ENCODE measurements at regions not wholly inside any gene's neighbourhood (a gene's known extent, or its start where the extent isn't known, plus 50 kb on each side); places are given as distances from the start of the nearest gene placed in this dataset.

DNA sequence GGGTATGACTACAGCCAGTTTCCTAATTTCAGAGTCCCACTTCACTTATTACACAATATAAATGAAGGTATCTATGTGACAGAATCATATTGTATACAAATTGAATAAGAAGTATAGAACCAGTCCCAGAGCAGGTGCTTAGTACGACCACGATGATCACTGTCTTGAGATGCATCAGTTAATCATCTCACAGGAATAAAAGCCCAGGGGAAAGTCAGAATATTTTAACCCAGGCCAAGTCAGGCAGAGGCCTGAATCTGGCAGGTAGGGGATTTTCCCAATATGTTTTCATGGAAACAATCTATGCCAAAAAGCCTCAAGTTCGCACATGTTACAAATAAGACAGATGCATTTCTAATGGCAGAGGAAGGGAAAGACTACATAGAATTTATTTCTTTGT lies 758.4 kb downstream of the BCL11B start:
- Histone ChIP-seq H3K4me1 (no peaks in the 10 kb centered on the region), H3K4me3 (no peak overlapping the region), H3K27ac (no peak overlapping the region), H3K36me3 (no peaks in the 10 kb centered on the region), H3K27me3 (no peaks in the 10 kb centered on the region), H3K9me3 (no peaks in the 10 kb centered on the region)
- 50% methylated on average over 3 of the region's 3 CpGs for WGBS
- no peak for DNase-seq (ENCODE audit: low spot score in 2 of 2)
- TF ChIP-seq POLR2AphosphoS5 (IDR thresholded peaks at IDR 0.05) (no peak), POLR2A (IDR thresholded peaks at IDR 0.05) (no peak), EP300 (IDR thresholded peaks at IDR 0.05) (no peak)
- TF ChIP-seq, protein P1, sequence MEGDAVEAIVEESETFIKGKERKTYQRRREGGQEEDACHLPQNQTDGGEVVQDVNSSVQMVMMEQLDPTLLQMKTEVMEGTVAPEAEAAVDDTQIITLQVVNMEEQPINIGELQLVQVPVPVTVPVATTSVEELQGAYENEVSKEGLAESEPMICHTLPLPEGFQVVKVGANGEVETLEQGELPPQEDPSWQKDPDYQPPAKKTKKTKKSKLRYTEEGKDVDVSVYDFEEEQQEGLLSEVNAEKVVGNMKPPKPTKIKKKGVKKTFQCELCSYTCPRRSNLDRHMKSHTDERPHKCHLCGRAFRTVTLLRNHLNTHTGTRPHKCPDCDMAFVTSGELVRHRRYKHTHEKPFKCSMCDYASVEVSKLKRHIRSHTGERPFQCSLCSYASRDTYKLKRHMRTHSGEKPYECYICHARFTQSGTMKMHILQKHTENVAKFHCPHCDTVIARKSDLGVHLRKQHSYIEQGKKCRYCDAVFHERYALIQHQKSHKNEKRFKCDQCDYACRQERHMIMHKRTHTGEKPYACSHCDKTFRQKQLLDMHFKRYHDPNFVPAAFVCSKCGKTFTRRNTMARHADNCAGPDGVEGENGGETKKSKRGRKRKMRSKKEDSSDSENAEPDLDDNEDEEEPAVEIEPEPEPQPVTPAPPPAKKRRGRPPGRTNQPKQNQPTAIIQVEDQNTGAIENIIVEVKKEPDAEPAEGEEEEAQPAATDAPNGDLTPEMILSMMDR (IDR thresholded peaks at IDR 0.05), result no peak

- H3K9me3 ChIP-seq, result no peaks in the 10 kb centered on the region
- H3K27me3 ChIP-seq, result no peaks in the 10 kb centered on the region
- TF ChIP-seq POLR2AphosphoS5 (IDR thresholded peaks at IDR 0.05) (no peak), EP300 (IDR thresholded peaks at IDR 0.05) (no peak), POLR2A (IDR thresholded peaks at IDR 0.05) (no peak)
- TF ChIP-seq, protein P1 (IDR thresholded peaks at IDR 0.05), result no peak
- no peak overlapping the region for H3K4me3 ChIP-seq
- no peak for DNase-seq (ENCODE audit: low spot score in 2 of 2)
- no peaks in the 10 kb centered on the region for H3K4me1 ChIP-seq
- H3K27ac ChIP-seq, result no peak overlapping the region
- H3K36me3 ChIP-seq, result no peaks in the 10 kb centered on the region
Measured at GRCh38 chr14:98514016-98514415, 758.0 kb downstream of the BCL11B start.

- 92% methylated on average over 3 of the region's 3 CpGs for WGBS
- Histone ChIP-seq H3K4me3 (no peak overlapping the region), H3K9me3 (no peaks in the 10 kb centered on the region), H3K36me3 (no peaks in the 10 kb centered on the region), H3K27ac (no peak overlapping the region), H3K4me1 (no peaks in the 10 kb centered on the region), H3K27me3 (peaks cover 3% of the 10 kb centered on the region)
- TF ChIP-seq POLR2AphosphoS5 (IDR thresholded peaks at IDR 0.05) (no peak), POLR2A (IDR thresholded peaks at IDR 0.05) (no peak), EP300 (IDR thresholded peaks at IDR 0.05) (no peak)
- TF ChIP-seq, protein P1 (IDR thresholded peaks at IDR 0.05), result no peak
- no peak for DNase-seq (ENCODE audit: low spot score in 2 of 2)
Measured at GRCh38 chr14:98536256-98536655, 735.7 kb downstream of the BCL11B start.

DNA sequence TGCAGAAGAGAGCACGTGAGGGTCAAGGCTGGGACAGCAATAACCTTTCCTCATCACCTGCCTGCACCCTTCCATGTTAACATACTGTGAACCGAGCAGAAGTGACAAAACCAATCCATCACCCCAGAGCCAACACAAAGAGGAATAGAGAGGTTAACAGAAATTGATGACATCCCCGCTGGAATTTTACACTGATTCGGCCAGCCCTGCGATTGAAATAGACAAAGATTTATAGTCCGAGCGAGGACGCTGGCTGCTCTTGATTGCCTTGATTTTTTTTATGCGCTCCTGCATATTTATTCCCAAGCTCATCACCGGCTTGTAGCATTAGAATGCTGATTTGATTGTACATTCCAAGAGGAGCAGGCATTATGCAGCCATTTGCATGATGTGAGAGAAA lies 729.7 kb downstream of the BCL11B start:
- Histone ChIP-seq H3K4me3 (no peak overlapping the region), H3K4me1 (no peaks in the 10 kb centered on the region), H3K36me3 (no peaks in the 10 kb centered on the region), H3K9me3 (no peaks in the 10 kb centered on the region), H3K27ac (no peak overlapping the region), H3K27me3 (peaks cover 7% of the 10 kb centered on the region)
- no peak for DNase-seq (ENCODE audit: low spot score in 2 of 2)
- TF ChIP-seq EP300 (IDR thresholded peaks at IDR 0.05), result no peak
- no peak for TF ChIP-seq POLR2AphosphoS5 (IDR thresholded peaks at IDR 0.05)
- TF ChIP-seq, protein P1 (IDR thresholded peaks at IDR 0.05), result no peak
- TF ChIP-seq POLR2A (IDR thresholded peaks at IDR 0.05), result no peak
- WGBS, result 54% methylated on average over 10 of the region's 10 CpGs

GRCh38 chr14:98543074-98543473 lies 728.9 kb downstream of the BCL11B start:
- Histone ChIP-seq H3K36me3 (no peaks in the 10 kb centered on the region), H3K27me3 (peaks cover 7% of the 10 kb centered on the region), H3K27ac (no peak overlapping the region), H3K9me3 (no peaks in the 10 kb centered on the region), H3K4me3 (no peak overlapping the region), H3K4me1 (no peaks in the 10 kb centered on the region)
- no peak for DNase-seq (ENCODE audit: low spot score in 2 of 2)
- WGBS, result 50% methylated on average over 2 of the region's 2 CpGs
- TF ChIP-seq POLR2A (IDR thresholded peaks at IDR 0.05) (no peak), POLR2AphosphoS5 (IDR thresholded peaks at IDR 0.05) (no peak), EP300 (IDR thresholded peaks at IDR 0.05) (no peak)
- TF ChIP-seq, protein P1 (IDR thresholded peaks at IDR 0.05), result no peak

Measured in suprapubic skin (tissue), 4 donors.